ENCODE measurements at regions not wholly inside any gene's neighbourhood (a gene's known extent, or its start where the extent isn't known, plus 50 kb on each side); places are given as distances from the start of the nearest gene placed in this dataset.
"Not testable (repeated sequence)": the region's sequence is repeated elsewhere in the genome, so short reads cannot be mapped to it uniquely, and the experiment has no call there.

- DNase-seq = no peak
Observed at GRCh38 chr2:61671561-61672315, 133.6 kb upstream of the XPO1 start.

- DNase-seq = no peak
Observed at GRCh38 chr2:61670591-61671501, 132.7 kb upstream of the XPO1 start.

GRCh38 chr2:61664190-61664589 is 126.0 kb upstream of the XPO1 start:
- no peak for DNase-seq

GRCh38 chr2:61662990-61663389 is 124.8 kb upstream of the XPO1 start:
- DNase-seq = no peak

- no peak for DNase-seq
Observed at GRCh38 chr2:61660511-61661388, 122.6 kb upstream of the XPO1 start.

GRCh38 chr2:61658841-61659780 is 121.0 kb upstream of the XPO1 start:
- DNase-seq = no peak

- not testable (repeated sequence) for DNase-seq
Observed at GRCh38 chr2:61649946-61650345, 111.8 kb upstream of the XPO1 start.

GRCh38 chr2:61649021-61649420 is 110.9 kb upstream of the XPO1 start:
- no peak for DNase-seq

GRCh38 chr2:61647044-61647443 is 108.9 kb upstream of the XPO1 start:
- no peak for DNase-seq

- no peak for DNase-seq
Observed at GRCh38 chr2:61645911-61646310, 107.8 kb upstream of the XPO1 start.

GRCh38 chr2:61643153-61643552 is 105.0 kb upstream of the XPO1 start:
- DNase-seq = not testable (repeated sequence)

- DNase-seq = no peak
Observed at GRCh38 chr2:61640406-61640805, 102.2 kb upstream of the XPO1 start.

GRCh38 chr2:61639721-61640120 is 101.6 kb upstream of the XPO1 start:
- no peak for DNase-seq

- no peak for DNase-seq
Observed at GRCh38 chr2:61636686-61637085, 98.5 kb upstream of the XPO1 start.

GRCh38 chr2:61634512-61634911 is 96.4 kb upstream of the XPO1 start:
- no peak for DNase-seq

GRCh38 chr2:61633250-61633649 is 95.1 kb upstream of the XPO1 start:
- DNase-seq = no peak

GRCh38 chr2:61632276-61633169 is 94.4 kb upstream of the XPO1 start:
- no peak for DNase-seq

GRCh38 chr2:61631321-61631720 is 93.2 kb upstream of the XPO1 start:
- DNase-seq = no peak

GRCh38 chr2:61626827-61627226 is 88.7 kb upstream of the XPO1 start:
- no peak for DNase-seq

- DNase-seq = no peak
Observed at GRCh38 chr2:61623747-61624146, 85.6 kb upstream of the XPO1 start.
